Sigmoid colon (tissue), 3 donors: ENCODE measurements at regions not wholly inside any gene's neighbourhood (a gene's known extent, or its start where the extent isn't known, plus 50 kb on each side); places are given as distances from the start of the nearest gene placed in this dataset.

Experiments
- CTCF ChIP-seq, 4 experiments: fragments of 450-650 bp in 3 of 4; fragments of 200-600 bp in 1 of 4; IDR thresholded peaks; one replicate each; pipeline ENCODE4 v1.5.1; 2016 to 2019; ENCODE audit warnings: antibody characterized with exemption in 4 of 4, mild to moderate bottlenecking in 3 of 4, moderate library complexity in 2 of 4
- POLR2A ChIP-seq, 2 donors: fragments of 450-650 bp; IDR thresholded peaks; one replicate each; pipeline ENCODE4 v1.6.1; 2016; ENCODE audit warnings: antibody characterized with exemption in 2 of 2, mild to moderate bottlenecking in 2 of 2, moderate library complexity in 2 of 2

- TF ChIP-seq POLR2A (IDR thresholded peaks at IDR 0.05) (no peak), CTCF (IDR thresholded peaks at IDR 0.05) (no peak)
These were observed 903.0 kb downstream of the FSTL5 start for GRCh38 chr4:161260819-161261218.
